ACHN (cell line): ENCODE measurements at regions not wholly inside any gene's neighbourhood (a gene's known extent, or its start where the extent isn't known, plus 50 kb on each side); places are given as distances from the start of the nearest gene placed in this dataset.

ENCODE experiments used
- DNase-seq: peaks from one replicate; pipeline ENCODE4 v3.0.0-alpha.2; 2015
- in situ Hi-C: cut with HindIII; loops from 2 replicates; pipeline ENCODE4 v1.10.0; 2017; ENCODE audit warnings: low sequenced_read_pairs, low pct_ligation_motif_present, low pct_unique_long_range_greater_than_20kb

GRCh38 chr6:12585497-12585958 is 131.0 kb upstream of the PHACTR1 start:
- in situ Hi-C loops, result no loop called here
- DNase-seq, result no peak

GRCh38 chr6:12586721-12587480 is 129.7 kb upstream of the PHACTR1 start:
- DNase-seq, result no peak
- in situ Hi-C loops, result no loop called here

- in situ Hi-C loops, result no loop called here
- DNase-seq, result no peak
Measured at GRCh38 chr6:12590901-12591300, 125.7 kb upstream of the PHACTR1 start.

GRCh38 chr6:12592634-12593033 is 123.9 kb upstream of the PHACTR1 start:
- in situ Hi-C loops, result no loop called here
- DNase-seq, result peak; percentile 48

- in situ Hi-C loops, result no loop called here
- DNase-seq, result no peak
Measured at GRCh38 chr6:12593771-12594529, 122.6 kb upstream of the PHACTR1 start.

- in situ Hi-C loops, result no loop called here
- no peak for DNase-seq
Measured at GRCh38 chr6:12594530-12594893, 122.1 kb upstream of the PHACTR1 start.

GRCh38 chr6:12595161-12595811 is 121.3 kb upstream of the PHACTR1 start:
- in situ Hi-C loops, result no loop called here
- DNase-seq, result no peak

GRCh38 chr6:12596731-12597130 is 119.8 kb upstream of the PHACTR1 start:
- DNase-seq, result no peak
- in situ Hi-C loops, result no loop called here

GRCh38 chr6:12598919-12599318 is 117.6 kb upstream of the PHACTR1 start:
- DNase-seq, result no peak
- in situ Hi-C loops, result no loop called here

- in situ Hi-C loops, result loop anchor here (10.0 kb wide), 1 partner anchor 307 kb away; the partner anchor contains the start of gene EDN1
- no peak for DNase-seq
Measured at GRCh38 chr6:12601881-12602280, 114.7 kb upstream of the PHACTR1 start.

GRCh38 chr6:12602342-12602741 is 114.2 kb upstream of the PHACTR1 start:
- no peak for DNase-seq
- in situ Hi-C loops, result loop anchor here (10.0 kb wide), 1 partner anchor 308 kb away; the partner anchor contains the start of gene EDN1

- in situ Hi-C loops, result loop anchor here (10.0 kb wide), 1 partner anchor 308 kb away; the partner anchor contains the start of gene EDN1
- peak; percentile 53 for DNase-seq
Measured at GRCh38 chr6:12602951-12603672, 113.5 kb upstream of the PHACTR1 start.

GRCh38 chr6:12603673-12604049 is 112.9 kb upstream of the PHACTR1 start:
- in situ Hi-C loops, result loop anchor here (10.0 kb wide), 1 partner anchor 309 kb away; the partner anchor contains the start of gene EDN1
- no peak for DNase-seq

GRCh38 chr6:12605888-12606345 is 110.7 kb upstream of the PHACTR1 start:
- peak; percentile 67 for DNase-seq
- in situ Hi-C loops, result loop anchor here (10.0 kb wide), 1 partner anchor 311 kb away; the partner anchor contains the start of gene EDN1

- no peak for DNase-seq
- in situ Hi-C loops, result loop anchor here (10.0 kb wide), 1 partner anchor 312 kb away; the partner anchor contains the start of gene EDN1
Measured at GRCh38 chr6:12606616-12607015, 110.0 kb upstream of the PHACTR1 start.

- no peak for DNase-seq
- in situ Hi-C loops, result loop anchor here (10.0 kb wide), 1 partner anchor 313 kb away; the partner anchor contains the start of gene EDN1
Measured at GRCh38 chr6:12608016-12608860, 108.3 kb upstream of the PHACTR1 start.

GRCh38 chr6:12608874-12609273 is 107.7 kb upstream of the PHACTR1 start:
- DNase-seq, result no peak
- in situ Hi-C loops, result loop anchor here (10.0 kb wide), 1 partner anchor 314 kb away; the partner anchor contains the start of gene EDN1
